SU-DHL-6 (cell line): ENCODE measurements at regions not wholly inside any gene's neighbourhood (a gene's known extent, or its start where the extent isn't known, plus 50 kb on each side); places are given as distances from the start of the nearest gene placed in this dataset.

Experiments
- H2AFZ ChIP-seq: fragments of 200-600 bp; sonication (generic); 2 replicates; pipeline ENCODE4 v1.6.1; 2014; ENCODE audit warnings: low read depth, mild to moderate bottlenecking, moderate library complexity, mixed read lengths, antibody characterized with exemption, low read length; ENCODE audit not compliant: severe bottlenecking
- H3F3A ChIP-seq: fragments of 200-600 bp; shearing (Covaris generic); 2 replicates; pipeline ENCODE4 v1.6.0; 2016; ENCODE audit warnings: antibody characterized with exemption, mild to moderate bottlenecking; ENCODE audit not compliant: insufficient read depth
- H3K27ac ChIP-seq: fragments of 200-600 bp; sonication (generic); 2 replicates; pipeline ENCODE4 v1.5.1; 2016; ENCODE audit warnings: low read depth, mild to moderate bottlenecking, low read length, moderate library complexity, mixed read lengths
- H3K27me3 ChIP-seq: fragments of 200-600 bp; sonication (generic), shearing (Covaris generic); 2 replicates; pipeline ENCODE4 v1.6.0; 2014; ENCODE audit warnings: mild to moderate bottlenecking, low read length
- H3K36me3 ChIP-seq: fragments of 200-600 bp; sonication (generic); 2 replicates; pipeline ENCODE4 v1.6.1; 2014; ENCODE audit warnings: mild to moderate bottlenecking, low read length, mixed read lengths
- H3K4me2 ChIP-seq: fragments of 300-600, 200-600 bp; shearing (Covaris generic), sonication (generic); 2 replicates; pipeline ENCODE4 v1.6.0; 2014; ENCODE audit warnings: low read length, low read depth, mild to moderate bottlenecking; ENCODE audit not compliant: poor library complexity, severe bottlenecking
- H3K4me3 ChIP-seq: fragments of 200-600 bp; sonication (generic); 2 replicates; pipeline ENCODE4 v1.5.1; 2014; ENCODE audit warnings: antibody characterized with exemption, low read length, mild to moderate bottlenecking, mixed read lengths; ENCODE audit not compliant: insufficient read depth, poor library complexity, severe bottlenecking
- H3K79me2 ChIP-seq: fragments of 200-600 bp; sonication (generic); 2 replicates; pipeline ENCODE4 v1.6.1; 2014; ENCODE audit warnings: mild to moderate bottlenecking, low read length, moderate library complexity; ENCODE audit not compliant: insufficient read depth
- H3K9ac ChIP-seq: fragments of 200-600 bp; sonication (generic); 2 replicates; pipeline ENCODE4 v1.7.0; 2014; ENCODE audit warnings: mild to moderate bottlenecking, low read length
- H3K9me2 ChIP-seq: fragments of 200-600 bp; sonication (generic); replicated peaks from 2 replicates; pipeline ENCODE4 v1.6.1; 2014; ENCODE audit warnings: low read length; ENCODE audit not compliant: insufficient read depth
- H3K9me3 ChIP-seq: fragments of 200-600 bp; sonication (generic); 2 replicates; pipeline ENCODE4 v1.6.1; 2014; ENCODE audit warnings: low read length, mixed read lengths; ENCODE audit not compliant: insufficient read depth
- H4K20me1 ChIP-seq: fragments of 200-600 bp; sonication (generic); 2 replicates; pipeline ENCODE4 v1.6.1; 2014; ENCODE audit warnings: low read depth, mild to moderate bottlenecking, antibody characterized with exemption, low read length, moderate library complexity, mixed read lengths
- EZH2phosphoT487 ChIP-seq: fragments of 200-600 bp; sonication (generic), shearing (Covaris generic); conservative IDR thresholded peaks from 2 replicates; pipeline ENCODE4 v1.6.1; 2018; ENCODE audit warnings: mild to moderate bottlenecking, antibody characterized with exemption, low read length, moderate library complexity, mixed read lengths
- TF ChIP-seq, protein P1 (sequence below): fragments of 200-600 bp; sonication (generic); IDR thresholded peaks from one replicate; pipeline ENCODE4 v1.5.1; 2017; ENCODE audit warnings: antibody characterized with exemption, mild to moderate bottlenecking, low read length, moderate library complexity; ENCODE audit not compliant: insufficient read depth, poor library complexity, severe bottlenecking

DNA sequence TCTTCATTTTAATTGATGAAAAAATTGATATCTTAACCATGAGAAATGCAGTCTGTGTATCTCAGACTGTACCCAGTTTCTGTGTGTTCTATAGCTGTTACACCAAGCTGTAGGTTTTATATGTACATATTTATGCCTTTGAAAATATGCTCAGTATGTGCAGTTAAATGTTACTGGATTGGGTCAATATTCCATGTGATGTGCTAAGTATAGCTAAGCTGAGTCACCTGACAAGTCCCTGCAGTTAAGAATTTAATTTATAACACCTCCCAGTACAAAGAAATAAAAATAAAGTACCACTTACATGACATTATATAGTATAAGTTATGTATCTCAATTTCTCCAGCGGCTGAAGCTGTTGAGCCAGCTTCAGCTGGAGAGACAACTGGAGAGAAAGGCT, 984.0 kb downstream of the GALC start:
- Histone ChIP-seq H3K9me2 (no peaks in the 10 kb centered on the region), H3K27ac (no peak overlapping the region), H3K36me3 (no peaks in the 10 kb centered on the region), H4K20me1 (no peaks in the 10 kb centered on the region), H3K9ac (no peak overlapping the region), H2AFZ (no peak overlapping the region), H3K4me3 (no peak overlapping the region), H3F3A (no peaks in the 10 kb centered on the region), H3K79me2 (no peaks in the 10 kb centered on the region), H3K9me3 (no peaks in the 10 kb centered on the region), H3K4me2 (no peak overlapping the region), H3K27me3 (no peaks in the 10 kb centered on the region)
- no peak for TF ChIP-seq EZH2phosphoT487
- TF ChIP-seq, protein P1, sequence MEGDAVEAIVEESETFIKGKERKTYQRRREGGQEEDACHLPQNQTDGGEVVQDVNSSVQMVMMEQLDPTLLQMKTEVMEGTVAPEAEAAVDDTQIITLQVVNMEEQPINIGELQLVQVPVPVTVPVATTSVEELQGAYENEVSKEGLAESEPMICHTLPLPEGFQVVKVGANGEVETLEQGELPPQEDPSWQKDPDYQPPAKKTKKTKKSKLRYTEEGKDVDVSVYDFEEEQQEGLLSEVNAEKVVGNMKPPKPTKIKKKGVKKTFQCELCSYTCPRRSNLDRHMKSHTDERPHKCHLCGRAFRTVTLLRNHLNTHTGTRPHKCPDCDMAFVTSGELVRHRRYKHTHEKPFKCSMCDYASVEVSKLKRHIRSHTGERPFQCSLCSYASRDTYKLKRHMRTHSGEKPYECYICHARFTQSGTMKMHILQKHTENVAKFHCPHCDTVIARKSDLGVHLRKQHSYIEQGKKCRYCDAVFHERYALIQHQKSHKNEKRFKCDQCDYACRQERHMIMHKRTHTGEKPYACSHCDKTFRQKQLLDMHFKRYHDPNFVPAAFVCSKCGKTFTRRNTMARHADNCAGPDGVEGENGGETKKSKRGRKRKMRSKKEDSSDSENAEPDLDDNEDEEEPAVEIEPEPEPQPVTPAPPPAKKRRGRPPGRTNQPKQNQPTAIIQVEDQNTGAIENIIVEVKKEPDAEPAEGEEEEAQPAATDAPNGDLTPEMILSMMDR, result no peak

DNA sequence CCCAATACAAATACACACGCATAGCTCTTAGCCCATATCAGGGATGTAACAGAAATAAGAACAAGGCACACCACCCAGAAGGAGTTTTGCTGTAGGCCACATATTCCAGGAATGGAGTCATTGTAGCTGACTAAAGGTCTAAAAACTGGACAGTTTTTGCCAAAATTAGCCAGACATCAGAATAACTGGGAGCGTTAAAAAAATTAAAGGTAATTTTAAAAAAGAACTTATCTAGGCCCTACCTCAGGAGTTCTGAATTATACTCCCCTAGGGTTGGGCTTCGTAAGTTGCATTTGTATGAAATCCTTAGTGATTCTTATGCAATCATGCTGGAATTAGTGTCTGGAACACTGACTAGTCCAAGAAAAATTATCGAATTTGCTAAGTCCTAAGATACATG, 987.7 kb downstream of the GALC start:
- Histone ChIP-seq H3K9me3 (no peaks in the 10 kb centered on the region), H3K27me3 (no peaks in the 10 kb centered on the region), H4K20me1 (no peaks in the 10 kb centered on the region), H3K4me2 (no peak overlapping the region), H3K9me2 (no peaks in the 10 kb centered on the region), H3K9ac (no peak overlapping the region), H2AFZ (no peak overlapping the region), H3F3A (no peaks in the 10 kb centered on the region), H3K36me3 (no peaks in the 10 kb centered on the region), H3K79me2 (no peaks in the 10 kb centered on the region), H3K27ac (no peak overlapping the region), H3K4me3 (no peak overlapping the region)
- no peak for TF ChIP-seq EZH2phosphoT487
- TF ChIP-seq, protein P1, result no peak

DNA sequence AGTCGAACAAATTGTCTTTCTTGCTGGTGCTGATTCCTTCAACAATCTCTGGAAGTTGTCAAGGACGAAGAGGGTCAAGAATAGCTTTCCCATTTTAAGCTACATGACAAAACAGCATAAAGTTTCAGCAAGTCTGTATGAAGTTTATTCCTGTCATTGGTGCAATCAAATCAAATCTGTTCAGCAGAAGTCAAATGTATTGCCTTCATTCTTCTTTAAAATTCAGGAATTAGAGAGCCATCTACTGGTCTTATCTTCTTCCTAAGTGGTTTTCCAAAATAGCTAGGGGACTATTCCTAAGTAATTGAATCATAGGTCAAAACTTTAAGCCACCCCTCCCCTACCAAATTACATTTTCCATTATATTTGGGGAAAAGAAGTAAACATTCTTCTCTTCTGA, 990.2 kb downstream of the GALC start:
- Histone ChIP-seq H3K4me2 (no peak overlapping the region), H3K27ac (no peak overlapping the region), H3F3A (no peaks in the 10 kb centered on the region), H3K79me2 (no peaks in the 10 kb centered on the region), H3K27me3 (no peaks in the 10 kb centered on the region), H3K9me2 (no peaks in the 10 kb centered on the region), H3K9ac (no peak overlapping the region), H2AFZ (no peak overlapping the region), H3K4me3 (no peak overlapping the region), H3K9me3 (no peaks in the 10 kb centered on the region), H3K36me3 (no peaks in the 10 kb centered on the region), H4K20me1 (no peaks in the 10 kb centered on the region)
- TF ChIP-seq EZH2phosphoT487, result no peak
- TF ChIP-seq, protein P1, result no peak

DNA sequence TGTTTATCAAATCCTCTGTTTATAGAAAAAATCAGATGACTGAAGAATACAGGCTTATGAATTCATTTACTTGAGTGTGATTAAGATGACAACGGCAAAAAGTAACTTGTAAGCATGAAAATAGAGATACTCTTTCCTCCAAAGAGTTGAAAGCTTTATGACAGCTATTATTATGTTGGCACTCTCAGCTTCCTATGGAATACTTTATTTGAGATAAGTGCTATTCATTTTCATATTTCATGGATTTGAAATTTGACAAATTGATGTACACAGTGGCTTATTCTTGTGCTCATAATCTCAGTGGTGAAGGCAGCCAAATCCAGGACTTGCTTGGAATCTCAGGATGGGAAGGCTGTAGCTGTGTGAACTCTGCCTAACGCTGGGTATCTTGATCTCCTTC, 991.6 kb downstream of the GALC start:
- Histone ChIP-seq H3K9me3 (no peaks in the 10 kb centered on the region), H2AFZ (no peak overlapping the region), H3K27me3 (no peaks in the 10 kb centered on the region), H4K20me1 (no peaks in the 10 kb centered on the region), H3K9ac (no peak overlapping the region), H3K4me3 (no peak overlapping the region), H3K9me2 (no peaks in the 10 kb centered on the region), H3K79me2 (no peaks in the 10 kb centered on the region), H3K4me2 (no peak overlapping the region), H3F3A (no peaks in the 10 kb centered on the region), H3K27ac (no peak overlapping the region), H3K36me3 (no peaks in the 10 kb centered on the region)
- TF ChIP-seq EZH2phosphoT487, result no peak
- TF ChIP-seq, protein P1, result no peak
